Ishikawa (cell line): ENCODE measurements at regions not wholly inside any gene's neighbourhood (a gene's known extent, or its start where the extent isn't known, plus 50 kb on each side); places are given as distances from the start of the nearest gene placed in this dataset.

Experiments
- CEBPB ChIP-seq: IDR thresholded peaks from 2 replicates; pipeline ENCODE4 v1.6.1; 2012
- CREB1 ChIP-seq: IDR thresholded peaks from 2 replicates; pipeline ENCODE4 v1.6.1; 2012; ENCODE audit warnings: low read depth
- EGR1 ChIP-seq: IDR thresholded peaks from 2 replicates; pipeline ENCODE4 v1.6.1; 2012
- EP300 ChIP-seq: IDR thresholded peaks from 2 replicates; pipeline ENCODE4 v1.6.1; 2012; ENCODE audit warnings: borderline replicate concordance
- FOXM1 ChIP-seq: IDR thresholded peaks from 2 replicates; pipeline ENCODE4 v1.6.1; 2012; ENCODE audit warnings: low read depth, borderline replicate concordance
- NFIC ChIP-seq: IDR thresholded peaks from 2 replicates; pipeline ENCODE4 v1.6.1; 2012
- RAD21 ChIP-seq: IDR thresholded peaks from 2 replicates; pipeline ENCODE4 v1.6.1; 2012; ENCODE audit warnings: low read depth
- TAF1 ChIP-seq: IDR thresholded peaks from 2 replicates; pipeline ENCODE4 v1.6.1; 2012; ENCODE audit warnings: low read depth, mild to moderate bottlenecking
- TCF12 ChIP-seq: IDR thresholded peaks from 2 replicates; pipeline ENCODE4 v1.6.1; 2012; ENCODE audit warnings: low read depth
- TEAD4 ChIP-seq: IDR thresholded peaks from 2 replicates; pipeline ENCODE4 v1.6.1; 2012
- USF1 ChIP-seq: IDR thresholded peaks from 2 replicates; pipeline ENCODE4 v1.6.1; 2012
- YY1 ChIP-seq: IDR thresholded peaks from 2 replicates; pipeline ENCODE4 v1.6.1; 2012; ENCODE audit warnings: low read depth
- ZBTB7A ChIP-seq: IDR thresholded peaks from 2 replicates; pipeline ENCODE4 v1.6.1; 2012; ENCODE audit warnings: low read depth
- TF ChIP-seq, protein P1 (sequence below): IDR thresholded peaks from 2 replicates; pipeline ENCODE4 v1.6.1; 2012
- TF ChIP-seq, protein P2 (sequence below): IDR thresholded peaks from 2 replicates; pipeline ENCODE4 v1.6.1; 2012; ENCODE audit warnings: low read depth, mild to moderate bottlenecking

DNA sequence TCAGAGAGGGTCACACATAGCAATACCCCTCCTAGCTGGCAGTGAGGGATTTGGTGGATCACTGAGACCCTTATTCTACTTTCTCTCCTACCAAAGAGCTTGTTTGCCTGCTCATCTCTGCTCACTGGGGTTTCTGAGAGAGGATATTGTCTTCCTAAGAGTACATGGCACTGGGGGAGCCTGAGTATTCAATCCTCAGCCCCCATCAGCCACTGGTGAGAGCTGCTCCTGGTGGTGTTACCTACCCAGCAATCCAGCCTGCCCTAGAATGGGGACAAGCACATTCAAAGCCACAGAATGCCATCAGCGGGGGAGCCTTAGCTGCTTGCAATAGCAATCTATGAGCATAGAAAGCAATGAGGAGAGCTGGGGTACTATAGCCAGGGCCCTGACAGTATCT lies 281.1 kb downstream of the WDR11 start:
- no peak for TF ChIP-seq NFIC
- no peak for TF ChIP-seq USF1
- no peak for TF ChIP-seq CREB1
- no peak for TF ChIP-seq TAF1
- no peak for TF ChIP-seq TEAD4
- TF ChIP-seq, protein P1, sequence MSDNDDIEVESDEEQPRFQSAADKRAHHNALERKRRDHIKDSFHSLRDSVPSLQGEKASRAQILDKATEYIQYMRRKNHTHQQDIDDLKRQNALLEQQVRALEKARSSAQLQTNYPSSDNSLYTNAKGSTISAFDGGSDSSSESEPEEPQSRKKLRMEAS: no peak
- TF ChIP-seq FOXM1: no peak
- no peak for TF ChIP-seq ZBTB7A
- no peak for TF ChIP-seq EGR1
- no peak for TF ChIP-seq EP300
- TF ChIP-seq, protein P2, sequence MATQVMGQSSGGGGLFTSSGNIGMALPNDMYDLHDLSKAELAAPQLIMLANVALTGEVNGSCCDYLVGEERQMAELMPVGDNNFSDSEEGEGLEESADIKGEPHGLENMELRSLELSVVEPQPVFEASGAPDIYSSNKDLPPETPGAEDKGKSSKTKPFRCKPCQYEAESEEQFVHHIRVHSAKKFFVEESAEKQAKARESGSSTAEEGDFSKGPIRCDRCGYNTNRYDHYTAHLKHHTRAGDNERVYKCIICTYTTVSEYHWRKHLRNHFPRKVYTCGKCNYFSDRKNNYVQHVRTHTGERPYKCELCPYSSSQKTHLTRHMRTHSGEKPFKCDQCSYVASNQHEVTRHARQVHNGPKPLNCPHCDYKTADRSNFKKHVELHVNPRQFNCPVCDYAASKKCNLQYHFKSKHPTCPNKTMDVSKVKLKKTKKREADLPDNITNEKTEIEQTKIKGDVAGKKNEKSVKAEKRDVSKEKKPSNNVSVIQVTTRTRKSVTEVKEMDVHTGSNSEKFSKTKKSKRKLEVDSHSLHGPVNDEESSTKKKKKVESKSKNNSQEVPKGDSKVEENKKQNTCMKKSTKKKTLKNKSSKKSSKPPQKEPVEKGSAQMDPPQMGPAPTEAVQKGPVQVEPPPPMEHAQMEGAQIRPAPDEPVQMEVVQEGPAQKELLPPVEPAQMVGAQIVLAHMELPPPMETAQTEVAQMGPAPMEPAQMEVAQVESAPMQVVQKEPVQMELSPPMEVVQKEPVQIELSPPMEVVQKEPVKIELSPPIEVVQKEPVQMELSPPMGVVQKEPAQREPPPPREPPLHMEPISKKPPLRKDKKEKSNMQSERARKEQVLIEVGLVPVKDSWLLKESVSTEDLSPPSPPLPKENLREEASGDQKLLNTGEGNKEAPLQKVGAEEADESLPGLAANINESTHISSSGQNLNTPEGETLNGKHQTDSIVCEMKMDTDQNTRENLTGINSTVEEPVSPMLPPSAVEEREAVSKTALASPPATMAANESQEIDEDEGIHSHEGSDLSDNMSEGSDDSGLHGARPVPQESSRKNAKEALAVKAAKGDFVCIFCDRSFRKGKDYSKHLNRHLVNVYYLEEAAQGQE: no peak
- no peak for TF ChIP-seq RAD21
- TF ChIP-seq CEBPB: no peak
- TF ChIP-seq YY1: no peak
- TF ChIP-seq TCF12: no peak

DNA sequence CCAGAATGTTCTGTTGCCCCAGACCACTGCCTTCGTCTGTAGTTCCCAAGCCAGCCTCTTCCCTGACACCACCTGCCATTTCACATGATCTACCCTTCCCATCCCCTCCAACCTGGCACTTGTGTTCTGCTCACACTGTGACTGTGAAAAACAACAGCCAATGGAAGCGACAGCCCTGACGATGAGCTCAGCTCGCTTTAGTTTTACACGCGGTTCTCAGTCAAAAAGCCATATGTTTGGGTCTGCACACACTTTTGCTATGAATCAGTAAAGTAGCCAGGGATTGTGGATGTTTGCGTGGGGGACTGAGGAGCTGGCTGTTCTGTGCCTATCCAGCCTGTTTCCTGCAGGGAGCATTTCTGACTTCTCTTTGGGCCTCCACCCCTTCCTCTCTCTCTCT lies 282.7 kb downstream of the WDR11 start:
- TF ChIP-seq TEAD4 (no peak), CREB1 (no peak), RAD21 (no peak), FOXM1 (no peak), NFIC (no peak), TAF1 (no peak), TCF12 (no peak), CEBPB (no peak), EGR1 (no peak), USF1 (no peak), YY1 (no peak), ZBTB7A (no peak), EP300 (no peak)
- TF ChIP-seq, protein P1: no peak
- TF ChIP-seq, protein P2: no peak

DNA sequence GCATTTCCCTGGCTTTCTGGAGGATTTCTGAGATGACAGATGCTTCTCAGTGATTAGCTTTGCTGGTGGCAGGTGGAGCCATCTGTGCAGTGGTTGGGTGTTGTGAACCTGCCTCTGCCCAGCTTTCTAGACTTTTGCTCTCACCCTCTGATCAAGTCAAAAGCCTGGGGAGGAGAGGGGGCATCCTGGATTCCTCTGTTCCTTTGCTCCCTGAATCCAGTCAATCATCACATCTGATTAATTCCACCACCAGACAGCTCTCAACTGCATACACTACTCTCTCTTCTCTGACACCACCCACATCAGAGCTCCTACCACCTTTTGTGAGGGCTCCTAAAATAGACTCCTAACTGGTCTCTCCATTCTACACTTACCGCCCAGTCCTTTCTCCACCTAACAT lies 283.5 kb downstream of the WDR11 start:
- TF ChIP-seq YY1 (no peak), USF1 (no peak), EGR1 (no peak), EP300 (no peak), ZBTB7A (no peak)

DNA sequence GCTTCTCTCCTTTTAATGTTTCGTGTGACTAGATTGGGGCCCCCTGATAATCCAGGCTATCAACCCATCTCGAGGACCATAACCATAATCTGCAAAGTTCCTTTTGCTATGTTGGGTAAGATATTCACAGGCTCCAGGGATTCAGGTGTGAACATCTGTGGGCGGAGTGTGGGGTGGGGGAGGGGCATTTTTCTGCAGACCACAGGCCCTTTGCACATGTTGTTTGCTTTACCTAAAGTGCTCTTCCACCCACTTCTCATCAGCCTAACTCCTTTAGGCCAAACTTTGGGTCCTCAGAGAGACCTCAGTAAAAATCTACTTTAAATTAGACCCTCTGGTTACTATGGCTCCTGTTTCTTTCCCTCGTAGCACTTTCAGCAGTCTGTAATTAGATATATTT lies 284.4 kb downstream of the WDR11 start:
- TF ChIP-seq RAD21: no peak
- no peak for TF ChIP-seq CEBPB
- TF ChIP-seq, protein P1: no peak
- TF ChIP-seq TEAD4: no peak
- no peak for TF ChIP-seq EP300
- no peak for TF ChIP-seq USF1
- no peak for TF ChIP-seq CREB1
- no peak for TF ChIP-seq TAF1
- TF ChIP-seq YY1: no peak
- TF ChIP-seq NFIC: no peak
- no peak for TF ChIP-seq TCF12
- no peak for TF ChIP-seq FOXM1
- no peak for TF ChIP-seq EGR1
- TF ChIP-seq, protein P2: no peak
- no peak for TF ChIP-seq ZBTB7A
